ENCODE measurements at regions not wholly inside any gene's neighbourhood (a gene's known extent, or its start where the extent isn't known, plus 50 kb on each side); places are given as distances from the start of the nearest gene placed in this dataset.

- H3K27ac ChIP-seq = no peak overlapping the region
- no peaks in the 10 kb centered on the region for H3K4me1 ChIP-seq
- TF ChIP-seq POLR2AphosphoS5 (IDR thresholded peaks at IDR 0.05) (no peak), EP300 (IDR thresholded peaks at IDR 0.05) (no peak), CTCF (IDR thresholded peaks at IDR 0.05) (no peak), POLR2A (IDR thresholded peaks at IDR 0.05) (no peak)
- H3K9me3 ChIP-seq = no peaks in the 10 kb centered on the region
- no peaks in the 10 kb centered on the region for H3K36me3 ChIP-seq
- 60% methylated on average over 5 of the region's 5 CpGs for whole genome bisulfite sequencing
- H3K27me3 ChIP-seq = no peaks in the 10 kb centered on the region
- H3K4me3 ChIP-seq = no peak overlapping the region
- no peak for DNase-seq (ENCODE audit: low spot score in 2 of 2)
Measured at GRCh38 chr2:187079901-187080300, 230.9 kb upstream of the ZSWIM2 start.

GRCh38 chr2:187078297-187078696 is 229.3 kb upstream of the ZSWIM2 start:
- Histone ChIP-seq H3K36me3 (no peaks in the 10 kb centered on the region), H3K9me3 (no peaks in the 10 kb centered on the region), H3K4me3 (no peak overlapping the region), H3K4me1 (no peaks in the 10 kb centered on the region), H3K27ac (no peak overlapping the region), H3K27me3 (no peaks in the 10 kb centered on the region)
- no peak for TF ChIP-seq POLR2A (IDR thresholded peaks at IDR 0.05)
- no peak for TF ChIP-seq EP300 (IDR thresholded peaks at IDR 0.05)
- no peak for TF ChIP-seq POLR2AphosphoS5 (IDR thresholded peaks at IDR 0.05)
- TF ChIP-seq CTCF (IDR thresholded peaks at IDR 0.05) = no peak
- no peak for DNase-seq (ENCODE audit: low spot score in 2 of 2)
- 53% methylated on average over 1 of the region's 1 CpG for WGBS

- 82% methylated on average over 4 of the region's 4 CpGs for WGBS
- Histone ChIP-seq H3K27ac (no peak overlapping the region), H3K9me3 (no peaks in the 10 kb centered on the region), H3K4me3 (no peak overlapping the region), H3K36me3 (no peaks in the 10 kb centered on the region), H3K4me1 (no peaks in the 10 kb centered on the region), H3K27me3 (no peaks in the 10 kb centered on the region)
- TF ChIP-seq POLR2AphosphoS5 (IDR thresholded peaks at IDR 0.05) (no peak), EP300 (IDR thresholded peaks at IDR 0.05) (no peak), POLR2A (IDR thresholded peaks at IDR 0.05) (no peak), CTCF (IDR thresholded peaks at IDR 0.05) (no peak)
- no peak for DNase-seq (ENCODE audit: low spot score in 2 of 2)
Measured at GRCh38 chr2:187075671-187076070, 226.7 kb upstream of the ZSWIM2 start.

GRCh38 chr2:187075199-187075635 is 226.2 kb upstream of the ZSWIM2 start:
- Histone ChIP-seq H3K27ac (no peak overlapping the region), H3K27me3 (no peaks in the 10 kb centered on the region), H3K4me3 (no peak overlapping the region), H3K4me1 (no peaks in the 10 kb centered on the region), H3K36me3 (no peaks in the 10 kb centered on the region), H3K9me3 (no peaks in the 10 kb centered on the region)
- no peak for TF ChIP-seq POLR2AphosphoS5 (IDR thresholded peaks at IDR 0.05)
- TF ChIP-seq EP300 (IDR thresholded peaks at IDR 0.05) = no peak
- no peak for TF ChIP-seq CTCF (IDR thresholded peaks at IDR 0.05)
- TF ChIP-seq POLR2A (IDR thresholded peaks at IDR 0.05) = no peak
- WGBS = 61% methylated on average over 4 of the region's 4 CpGs
- DNase-seq (ENCODE audit: low spot score in 2 of 2) = no peak

DNA sequence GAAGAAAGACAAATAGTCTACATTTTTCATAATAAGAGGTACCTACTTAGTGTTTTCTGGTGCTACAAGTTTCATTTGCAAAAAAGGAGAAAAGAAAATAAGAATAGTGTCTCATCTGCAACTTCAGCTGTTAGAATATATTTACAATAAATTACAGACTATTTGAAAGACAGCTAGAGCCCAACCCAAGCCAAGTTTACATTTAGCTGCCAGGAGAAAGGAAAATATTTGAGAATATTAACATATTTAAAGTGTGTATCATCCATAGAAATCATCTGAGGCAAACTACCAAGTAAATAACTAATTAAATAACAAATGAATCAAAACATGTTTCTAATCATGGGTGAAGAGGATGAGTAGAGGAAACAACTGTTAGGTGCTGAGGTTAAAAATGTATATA is 209.2 kb upstream of the ZSWIM2 start:
- no peaks in the 10 kb centered on the region for H3K9me3 ChIP-seq
- H3K36me3 ChIP-seq = no peaks in the 10 kb centered on the region
- no peak for DNase-seq (ENCODE audit: low spot score in 2 of 2)
- TF ChIP-seq CTCF (IDR thresholded peaks at IDR 0.05) (no peak), POLR2A (IDR thresholded peaks at IDR 0.05) (no peak), POLR2AphosphoS5 (IDR thresholded peaks at IDR 0.05) (no peak), EP300 (IDR thresholded peaks at IDR 0.05) (no peak)
- H3K4me1 ChIP-seq = no peaks in the 10 kb centered on the region
- H3K27ac ChIP-seq = no peak overlapping the region
- H3K4me3 ChIP-seq = no peak overlapping the region
- H3K27me3 ChIP-seq = no peaks in the 10 kb centered on the region

All from suprapubic skin (tissue), 4 donors.